GM21447 (cell line): ENCODE measurements at regions not wholly inside any gene's neighbourhood (a gene's known extent, or its start where the extent isn't known, plus 50 kb on each side); places are given as distances from the start of the nearest gene placed in this dataset.
"Not testable (repeated sequence)": the region's sequence is repeated elsewhere in the genome, so short reads cannot be mapped to it uniquely, and the experiment has no call there.

Experiments used
- ATAC-seq: cut with Tn5 transposase; IDR thresholded peaks from one replicate; pipeline ENCODE4 v1.9.1; 2021; ENCODE audit not compliant: unreplicated experiment

DNA sequence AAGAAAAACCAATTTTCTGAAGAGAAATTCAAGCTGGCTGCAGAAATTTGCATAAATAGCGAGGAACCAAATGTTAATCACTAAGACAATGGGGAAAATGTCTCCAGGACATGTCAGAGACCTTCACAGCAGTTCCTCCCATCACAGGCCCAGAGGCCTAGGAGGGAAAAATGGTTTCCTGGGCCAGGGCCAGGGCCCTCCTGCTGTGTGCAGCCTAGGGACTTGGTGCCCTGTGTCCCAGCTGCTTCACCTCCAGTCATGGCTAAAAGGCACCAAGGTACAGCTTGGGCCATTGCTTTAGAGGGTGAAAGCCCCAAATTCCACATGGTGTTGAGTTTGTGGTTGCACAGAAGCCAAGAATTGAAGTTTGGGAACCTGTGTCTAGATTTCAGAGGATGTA, 628.7 kb upstream of the ARRDC3 start:
- not testable (repeated sequence) for ATAC-seq

DNA sequence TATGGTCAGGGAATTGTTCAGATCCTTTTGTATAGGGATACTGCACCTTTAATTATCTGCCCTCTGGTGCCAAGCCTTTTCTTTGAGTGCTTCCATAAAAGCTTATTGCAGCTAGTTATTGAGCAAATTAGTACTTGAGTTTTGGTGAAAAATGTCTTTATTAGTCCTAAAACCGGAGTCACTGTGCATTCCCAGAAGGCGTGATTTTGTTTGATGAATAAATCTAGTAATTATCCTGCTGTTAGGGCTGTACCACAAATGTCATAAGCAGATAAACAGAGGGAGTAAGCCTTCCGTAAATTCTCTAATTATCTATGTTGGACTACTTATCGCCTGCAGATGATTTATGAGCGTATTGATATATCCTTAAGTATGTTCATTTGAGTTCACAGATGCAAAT, 620.7 kb upstream of the ARRDC3 start:
- no peak for ATAC-seq

DNA sequence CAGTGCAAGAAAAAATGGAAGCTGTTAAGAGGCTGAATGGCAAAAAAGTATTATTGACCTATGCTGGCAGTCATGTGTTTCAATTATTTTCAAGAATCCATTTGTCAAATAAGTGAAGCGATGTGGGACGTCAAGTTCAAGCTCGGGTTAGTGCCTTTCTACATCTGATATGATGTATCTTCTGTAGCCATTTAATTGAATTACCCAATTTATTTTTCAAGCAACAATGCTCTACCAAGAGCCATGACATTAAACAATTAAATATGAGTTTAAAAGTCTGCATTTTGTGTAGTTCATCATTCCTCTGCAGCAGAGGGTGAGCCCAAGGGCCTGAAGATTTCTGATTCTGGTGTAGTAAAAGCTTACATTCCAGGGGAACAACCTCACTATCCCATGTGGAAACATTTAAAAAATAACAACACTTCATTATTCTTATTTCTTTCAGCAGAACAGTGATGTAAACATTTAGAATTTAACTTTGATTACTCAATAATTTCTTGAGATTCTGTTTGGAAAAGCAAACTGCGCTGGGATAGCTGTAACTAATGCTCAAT, 619.7 kb upstream of the ARRDC3 start:
- no peak for ATAC-seq

DNA sequence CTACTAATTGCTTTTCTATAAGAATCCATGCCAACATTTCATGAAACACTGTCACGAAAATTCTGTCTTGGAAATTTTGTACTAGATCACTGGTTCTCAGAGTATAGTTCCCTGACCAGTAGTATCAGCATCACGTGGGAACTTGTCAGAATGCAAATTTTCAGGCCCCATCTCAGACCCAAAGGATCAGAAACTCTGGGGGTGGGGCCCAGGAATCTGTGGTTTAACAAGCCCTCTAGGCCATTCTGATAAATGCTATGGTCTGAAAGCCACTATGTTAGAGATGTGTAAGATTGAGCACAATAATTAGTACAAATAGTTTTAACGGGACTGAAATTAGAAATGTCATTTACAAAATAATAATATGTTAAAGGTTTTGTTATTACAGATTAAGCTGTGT, 615.7 kb upstream of the ARRDC3 start:
- no peak for ATAC-seq

DNA sequence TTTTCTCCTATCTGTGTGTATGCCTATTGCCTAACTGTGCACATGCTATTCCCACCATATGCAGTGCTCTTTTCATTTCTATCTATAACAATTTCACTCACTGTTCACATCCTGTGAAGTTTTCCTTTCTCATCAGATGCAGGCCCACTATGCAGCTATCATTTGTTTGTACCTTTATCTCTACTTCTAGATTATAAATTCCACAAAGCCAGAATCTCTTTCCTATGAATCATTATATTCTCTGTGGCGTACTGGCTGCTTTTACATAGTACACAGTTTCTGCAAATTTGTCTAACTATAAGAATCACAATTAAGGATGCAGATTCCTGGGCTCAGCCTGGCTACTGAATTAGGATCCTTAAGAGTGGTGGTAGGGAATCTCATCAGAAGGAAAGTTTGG, 600.8 kb upstream of the ARRDC3 start:
- ATAC-seq, result no peak

DNA sequence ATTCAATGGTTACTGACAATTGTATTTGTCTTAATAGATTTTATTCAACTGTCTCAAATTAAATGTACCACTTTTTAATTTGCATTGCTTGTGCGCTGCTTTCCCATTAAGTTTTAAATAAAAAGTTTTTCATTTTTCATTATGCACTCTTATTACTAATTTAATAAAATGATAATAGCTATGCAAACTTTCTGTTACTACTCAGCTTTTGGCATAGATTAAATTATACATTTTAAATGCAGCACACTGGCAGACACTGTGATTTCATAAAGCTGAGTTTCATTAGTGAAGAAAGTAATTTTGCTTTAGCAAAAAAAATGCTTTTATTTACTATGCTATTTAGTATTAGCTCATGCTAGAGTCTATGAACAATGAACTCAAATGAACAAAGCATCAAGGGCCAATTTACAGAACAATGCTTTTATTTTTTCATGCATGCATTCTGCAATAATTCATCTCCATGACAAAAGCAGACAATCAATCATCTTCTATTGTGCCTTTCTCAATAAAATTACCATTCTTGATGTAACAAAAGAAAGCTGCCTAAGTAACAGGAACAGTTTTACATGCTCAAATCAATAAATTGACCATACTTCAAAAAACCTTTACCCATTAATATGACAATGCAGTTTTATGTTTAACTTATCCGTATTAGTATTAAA, 595.2 kb upstream of the ARRDC3 start:
- ATAC-seq, result no peak

DNA sequence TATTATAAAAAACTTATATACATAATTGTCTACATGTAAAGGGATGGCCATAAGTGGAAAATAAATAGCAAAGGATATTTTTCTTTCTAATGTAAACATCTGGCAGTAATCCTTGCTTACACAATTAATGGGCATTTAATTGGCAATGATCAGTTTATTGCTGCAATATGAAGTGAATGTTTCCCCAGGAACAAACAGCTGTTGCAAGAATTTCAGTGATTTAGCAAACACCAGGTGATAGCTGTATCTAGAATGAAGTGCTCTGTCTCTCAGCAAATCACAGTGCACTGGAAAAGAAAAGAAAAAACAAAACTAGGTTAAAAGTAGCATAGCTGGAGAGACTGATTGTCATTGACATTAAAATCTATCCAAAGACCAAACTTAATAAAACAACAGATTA, 594.5 kb upstream of the ARRDC3 start:
- ATAC-seq, result no peak

DNA sequence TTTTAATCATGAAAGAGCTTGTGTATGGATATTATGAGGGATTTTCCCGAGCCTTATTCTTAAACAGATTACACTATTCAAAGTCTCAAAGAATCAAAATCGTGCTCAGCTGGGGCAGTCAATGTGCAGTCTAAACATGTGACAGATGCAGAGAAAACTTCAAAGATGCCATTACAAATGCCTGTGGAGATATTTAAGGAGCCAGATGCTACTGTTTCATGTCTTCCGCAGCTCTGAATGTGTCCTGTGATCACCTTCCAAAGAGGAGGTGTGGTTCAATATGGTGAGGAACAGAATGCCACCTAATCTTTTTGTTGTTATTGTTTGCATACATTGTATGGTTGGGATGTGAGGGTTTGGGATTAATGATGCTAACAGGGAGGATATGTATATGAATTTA, 593.3 kb upstream of the ARRDC3 start:
- no peak for ATAC-seq

DNA sequence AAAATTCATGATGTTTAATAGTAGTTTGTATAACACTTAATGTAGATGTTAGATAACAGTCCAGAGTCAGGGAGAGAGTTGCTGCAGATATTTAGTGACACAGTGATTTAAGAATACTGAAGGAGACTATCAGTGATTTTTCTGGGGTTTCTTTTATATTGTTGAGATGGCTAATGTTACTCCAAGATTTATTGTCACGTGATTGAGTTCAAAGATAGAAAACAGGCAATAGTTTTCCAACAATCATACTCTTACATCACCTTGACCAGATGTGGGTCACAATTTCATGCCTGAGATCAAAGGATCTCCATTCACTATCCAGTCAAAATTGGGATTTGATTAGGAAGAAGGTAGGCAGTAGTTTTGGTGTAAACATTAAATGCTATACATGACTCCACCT, 580.0 kb upstream of the ARRDC3 start:
- no peak for ATAC-seq

DNA sequence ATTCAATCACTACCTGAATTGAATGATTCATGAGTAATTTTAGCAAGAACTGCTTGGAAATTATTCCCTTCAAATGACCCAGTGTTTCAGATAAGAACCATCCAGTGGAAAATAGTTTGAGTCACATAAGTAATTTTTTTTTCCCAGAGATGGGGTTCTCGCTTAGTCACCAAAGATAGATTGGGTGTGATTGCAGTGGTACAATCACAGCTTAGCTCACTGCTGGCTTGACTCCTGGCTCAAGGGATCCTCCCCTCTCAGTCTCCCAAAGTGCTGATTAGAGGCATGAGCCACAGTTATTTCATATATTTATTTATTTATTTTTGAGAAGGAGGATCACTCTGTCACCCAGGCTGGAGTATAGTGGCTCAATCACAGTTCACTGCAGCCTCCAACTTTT, 574.5 kb upstream of the ARRDC3 start:
- ATAC-seq, result no peak

DNA sequence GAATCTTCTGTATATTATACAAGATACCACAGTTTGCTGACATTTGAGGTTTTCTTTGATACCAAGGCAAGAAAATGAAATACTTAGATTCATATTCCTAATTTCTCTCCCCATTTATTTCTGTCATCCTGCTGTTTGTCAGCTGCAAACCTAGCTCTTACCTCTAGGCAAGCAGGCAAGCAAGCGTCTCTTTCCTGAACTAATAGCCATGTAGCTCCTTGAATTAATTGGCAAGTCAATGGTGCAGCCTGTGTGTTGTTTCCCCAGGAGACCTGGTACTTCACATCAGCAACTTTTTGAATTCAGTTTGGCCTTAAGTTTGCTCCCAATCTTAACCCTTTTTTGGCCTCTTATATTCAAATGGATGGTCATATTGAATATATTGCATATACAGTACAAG, 573.6 kb upstream of the ARRDC3 start:
- ATAC-seq, result no peak

DNA sequence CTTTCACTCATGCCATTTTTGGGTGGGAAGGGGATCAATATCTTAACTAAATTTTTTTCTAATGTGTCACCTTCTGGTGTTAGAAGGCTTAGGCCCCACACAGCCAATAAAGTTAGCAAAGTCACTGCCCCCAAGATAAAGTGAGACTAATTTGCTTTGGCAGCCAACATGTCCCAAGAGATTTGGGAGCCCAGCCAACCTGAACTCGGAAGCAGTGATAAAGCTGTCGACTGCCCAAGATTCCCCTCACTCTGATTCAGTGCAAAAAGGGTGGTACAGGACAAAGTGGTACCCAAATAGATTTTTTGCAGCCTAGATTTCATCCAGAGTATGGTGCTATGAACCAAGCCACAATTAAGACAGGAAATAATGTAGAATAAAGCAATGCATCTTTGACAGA, 572.5 kb upstream of the ARRDC3 start:
- no peak for ATAC-seq

DNA sequence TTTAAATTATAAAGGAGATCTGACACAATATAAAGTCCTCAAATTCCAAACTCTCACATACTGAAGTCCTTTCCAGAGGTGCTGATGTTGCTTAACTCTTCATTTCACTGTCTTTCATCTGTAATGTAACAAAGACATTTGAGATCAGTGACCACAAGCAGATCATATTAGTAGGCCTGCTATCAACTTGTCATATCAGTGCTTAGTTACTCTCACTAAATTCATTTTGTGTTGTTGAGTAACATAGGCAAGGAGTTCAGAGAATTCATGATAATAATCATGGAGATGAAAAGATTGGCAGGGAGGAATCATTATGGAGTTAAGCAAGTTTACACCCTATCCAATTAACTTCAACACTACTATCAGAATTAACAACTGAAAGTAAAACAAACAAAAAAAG, 571.0 kb upstream of the ARRDC3 start:
- no peak for ATAC-seq

DNA sequence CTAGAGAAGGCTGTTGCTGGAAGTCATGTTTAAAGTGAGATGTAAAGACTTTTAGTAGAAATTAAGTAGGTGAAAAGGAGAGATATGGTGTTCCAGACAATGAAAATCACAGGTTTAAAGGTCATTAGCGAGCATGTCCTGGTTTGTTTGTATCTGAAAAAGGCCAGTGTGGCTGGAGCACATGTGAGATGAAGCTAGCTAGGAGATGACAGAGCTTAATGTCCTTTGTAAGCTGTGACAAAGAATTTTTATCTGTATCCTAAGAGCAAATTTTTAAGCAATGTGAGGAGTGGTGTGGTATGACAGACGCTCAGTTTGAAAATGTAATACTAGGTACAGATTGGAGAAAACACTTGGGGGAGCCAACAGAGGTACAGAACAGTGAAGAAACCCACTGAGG, 567.2 kb upstream of the ARRDC3 start:
- no peak for ATAC-seq

DNA sequence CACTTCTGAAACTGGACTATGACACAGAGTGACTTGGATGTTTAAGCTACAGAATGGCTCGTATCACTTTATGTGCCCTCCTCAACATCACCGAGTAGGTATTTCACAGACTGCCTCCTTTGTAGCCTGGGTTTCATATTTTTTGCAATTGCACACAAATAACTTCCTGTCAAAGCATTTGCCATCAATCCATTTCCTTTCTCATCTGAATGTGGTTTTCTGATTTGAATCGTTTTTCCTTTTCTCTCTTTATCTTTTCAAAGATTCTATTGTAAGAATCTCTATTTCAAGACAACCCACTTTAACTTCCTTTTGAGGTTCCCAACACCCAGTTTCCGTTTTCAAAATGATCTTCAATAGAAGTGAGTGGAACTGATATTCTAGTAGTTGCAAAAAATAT, 563.8 kb upstream of the ARRDC3 start:
- ATAC-seq, result no peak

DNA sequence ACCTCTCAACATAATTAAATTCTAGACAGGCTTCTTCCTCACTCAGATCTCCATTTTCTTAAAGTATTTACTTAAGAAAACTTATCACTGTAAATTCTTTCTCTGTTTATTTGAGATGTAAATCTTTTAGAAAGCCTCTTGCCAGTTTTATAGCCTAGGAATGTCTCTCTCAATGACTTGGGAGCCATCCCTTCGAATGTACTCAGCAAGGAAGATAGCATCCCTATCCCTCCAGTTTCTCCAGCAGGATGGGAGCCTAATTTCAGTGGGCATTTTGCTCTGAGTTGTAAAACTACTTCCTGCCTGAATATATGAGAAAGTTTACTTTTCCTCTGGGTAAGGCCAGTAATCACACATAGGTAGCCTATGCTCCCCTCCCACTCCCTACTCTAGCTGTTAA, 558.5 kb upstream of the ARRDC3 start:
- ATAC-seq, result no peak

DNA sequence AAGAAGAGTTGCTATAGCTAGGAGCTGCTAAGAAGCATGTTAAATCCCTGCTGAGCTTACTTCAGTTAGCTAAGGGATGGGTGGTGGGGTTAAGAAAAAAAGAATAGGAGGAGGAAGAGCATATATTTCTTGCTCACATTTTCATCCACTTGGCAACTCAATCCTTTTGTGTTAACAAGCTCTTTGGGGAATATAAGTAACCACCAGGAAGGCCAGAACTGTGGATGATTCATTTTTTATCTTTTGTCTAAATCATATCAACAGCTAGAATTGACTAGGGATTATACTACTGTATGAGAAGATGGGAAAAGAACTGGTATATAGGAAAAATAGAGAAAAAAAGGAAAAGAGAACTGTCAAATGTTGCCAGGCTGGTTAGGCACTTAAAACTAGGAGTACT, 555.3 kb upstream of the ARRDC3 start:
- no peak for ATAC-seq

DNA sequence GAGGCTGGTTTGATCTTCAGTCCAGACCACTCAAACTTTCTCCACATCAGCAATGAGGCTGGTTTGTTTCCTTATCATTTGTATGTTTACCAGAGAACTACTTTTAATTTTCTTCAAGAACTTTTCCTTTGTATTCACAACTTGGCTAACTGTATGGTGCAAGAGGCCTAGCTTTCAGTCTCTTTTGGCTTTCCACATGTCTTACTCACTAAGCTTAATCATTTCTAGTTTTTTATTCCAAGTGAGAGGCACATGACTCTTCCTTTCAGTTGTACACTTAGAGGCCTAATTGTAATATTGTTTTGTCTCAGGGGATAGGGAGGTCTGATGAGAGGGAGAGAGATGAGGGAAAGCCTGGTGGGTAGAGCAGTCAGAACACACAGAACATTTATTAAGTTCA, 554.0 kb upstream of the ARRDC3 start:
- ATAC-seq, result no peak

DNA sequence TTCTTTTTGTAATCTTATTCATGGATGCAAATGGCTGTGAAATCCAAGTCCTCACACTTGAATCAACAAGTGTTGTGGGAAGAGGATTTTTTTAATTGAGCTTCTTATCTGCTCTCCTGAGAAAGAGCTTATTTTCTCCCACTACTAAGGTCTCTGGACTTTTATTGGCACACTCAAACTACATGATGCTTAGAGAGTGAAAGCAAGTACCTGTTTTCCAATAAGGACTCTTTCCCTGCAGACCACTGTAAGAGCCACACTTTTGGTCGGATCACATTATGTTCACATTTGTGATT, 546.4 kb upstream of the ARRDC3 start:
- ATAC-seq, result no peak

DNA sequence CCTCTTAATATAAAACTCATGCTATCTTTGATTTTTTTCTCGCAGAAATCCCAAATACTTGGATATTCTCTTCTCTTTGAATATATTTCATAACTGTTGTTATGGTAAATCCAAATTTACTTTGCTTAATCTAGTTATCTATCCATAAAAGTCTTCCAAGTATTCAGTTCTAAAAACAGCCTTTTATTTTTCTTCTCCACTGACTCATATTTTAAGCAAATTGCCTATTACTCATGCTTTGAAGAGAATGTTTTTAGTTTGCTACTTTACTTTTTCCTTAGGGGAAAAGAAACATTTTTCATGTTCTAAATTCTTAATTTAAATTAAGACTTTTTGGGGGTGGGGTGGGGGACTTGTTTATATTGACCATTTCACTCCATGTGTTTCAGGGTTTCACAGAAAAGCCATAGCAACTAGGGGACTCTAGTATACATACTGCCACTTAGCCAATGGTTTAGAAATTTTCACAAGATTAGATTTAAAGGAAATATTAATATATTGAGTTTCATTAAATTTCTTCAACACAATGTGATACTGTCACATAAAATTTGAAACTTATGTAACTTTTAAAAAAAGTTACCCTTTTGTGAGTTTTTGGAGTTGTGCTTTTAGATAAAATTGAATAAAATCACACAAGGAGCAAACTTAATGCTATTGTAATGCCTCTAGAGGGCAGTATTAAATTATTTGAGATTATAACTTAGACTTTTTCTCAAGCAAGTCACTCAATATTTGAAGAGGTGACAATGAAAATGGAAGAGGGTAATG, 545.8 kb upstream of the ARRDC3 start:
- no peak for ATAC-seq

DNA sequence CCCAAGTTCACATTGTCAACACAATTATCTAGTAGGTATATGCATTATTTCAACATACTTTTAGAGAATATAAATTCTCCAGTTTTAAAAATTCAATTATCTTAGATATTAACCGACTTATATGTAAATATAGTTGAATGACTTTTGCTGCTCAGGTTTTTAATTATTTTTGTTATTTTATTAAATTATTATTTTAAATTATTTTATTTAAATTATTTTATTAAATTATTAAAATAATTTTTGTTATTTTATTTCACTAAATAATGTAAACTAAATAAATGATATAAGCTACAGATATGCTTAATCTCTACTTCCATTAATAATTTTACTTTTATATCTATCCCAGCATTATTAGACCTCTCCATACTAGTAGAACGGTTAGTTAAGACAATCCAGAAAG, 544.3 kb upstream of the ARRDC3 start:
- no peak for ATAC-seq

DNA sequence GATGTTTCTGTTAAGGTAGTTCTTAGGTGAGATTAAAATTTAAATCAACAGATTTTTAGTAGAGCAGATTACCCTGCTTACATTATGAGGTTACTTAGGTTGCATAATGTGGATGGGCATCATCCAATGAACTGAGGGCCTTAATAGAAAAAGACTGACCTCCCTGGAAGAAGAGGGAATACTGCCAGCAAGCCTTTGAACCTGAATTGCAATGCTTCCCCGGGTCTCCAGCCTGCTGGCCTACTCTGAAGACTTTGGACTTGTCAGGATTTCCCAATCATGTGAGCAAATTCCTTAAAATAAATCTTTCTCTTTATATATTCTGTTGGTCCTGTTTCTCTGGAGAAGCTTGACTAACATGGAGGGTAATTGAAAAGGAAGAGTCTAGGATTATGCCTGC, 542.1 kb upstream of the ARRDC3 start:
- no peak for ATAC-seq
